H1 (cell line): ENCODE measurements at regions not wholly inside any gene's neighbourhood (a gene's known extent, or its start where the extent isn't known, plus 50 kb on each side); places are given as distances from the start of the nearest gene placed in this dataset.

Experiments
- CTCF ChIA-PET: fragments of 300-600 bp; sonication (Branson Sonifier 250); formaldehyde crosslinking; loops from one replicate; lab custom pipeline; 2021; ENCODE audit not compliant: partially characterized antibody; lab: Charles Lee
- POLR2A ChIA-PET: fragments of 300-600 bp; sonication (Branson Sonifier 250); formaldehyde crosslinking; loops from one replicate; lab custom pipeline; 2021; ENCODE audit warnings: inconsistent platforms; ENCODE audit not compliant: partially characterized antibody; lab: Charles Lee
- DNase-seq, 2 experiments: peaks; one replicate each; pipeline versions ENCODE4 v3.0.0 to v3.0.0-alpha.2; 2010 to 2022; ENCODE audit warnings: low spot score in 2 of 2, low read depth in 1 of 2, mixed read lengths in 1 of 2
- FAIRE-seq: peaks from 2 replicates; lab custom pipeline; 2011; peaks lifted over from hg19 to GRCh38; lab: Jason Lieb, UNC
- H2AFZ ChIP-seq: 2 replicates; pipeline ENCODE4 v1.8.1; 2012; ENCODE audit warnings: low read length, inconsistent platforms
- H2AK5ac ChIP-seq: 2 replicates; pipeline ENCODE4 v1.6.1; 2013; ENCODE audit warnings: low read depth, low read length
- H2BK120ac ChIP-seq: replicated peaks from 2 replicates; pipeline ENCODE3; 2013; ENCODE audit warnings: low read depth, low read length, inconsistent platforms
- H2BK12ac ChIP-seq: 2 replicates; pipeline ENCODE4 v1.6.1; 2013; ENCODE audit warnings: low read depth, low read length
- H2BK15ac ChIP-seq: 2 replicates; pipeline ENCODE4 v1.6.1; 2013; ENCODE audit warnings: low read length
- H2BK20ac ChIP-seq: 2 replicates; pipeline ENCODE4 v1.6.1; 2013; ENCODE audit warnings: low read length
- H2BK5ac ChIP-seq: 2 replicates; pipeline ENCODE4 v1.6.1; 2013; ENCODE audit warnings: low read depth, low read length
- H3K14ac ChIP-seq: 2 replicates; pipeline ENCODE4 v1.6.1; 2013; ENCODE audit warnings: inconsistent platforms; ENCODE audit not compliant: insufficient read length
- H3K18ac ChIP-seq: 2 replicates; pipeline ENCODE4 v1.6.1; 2013; ENCODE audit warnings: low read length; ENCODE audit errors: extremely low read depth
- H3K23ac ChIP-seq: 2 replicates; pipeline ENCODE4 v1.6.1; 2013; ENCODE audit warnings: inconsistent platforms; ENCODE audit not compliant: insufficient read length
- H3K23me2 ChIP-seq: 2 replicates; pipeline ENCODE4 v1.6.1; 2013; ENCODE audit warnings: low read depth, low read length
- H3K27ac ChIP-seq: 2 replicates; pipeline ENCODE4 v1.6.1; 2011; ENCODE audit warnings: low read depth, low read length, inconsistent platforms
- H3K27me3 ChIP-seq, 4 experiments: replicated peaks in 1 of 4; 1 replicate in 1 of 4; 2 replicates in 3 of 4; pipeline versions ENCODE4 v1.6.1 to v1.8.1; 2011 to 2013; ENCODE audit warnings: low read length in 3 of 4, mild to moderate bottlenecking in 3 of 4, inconsistent platforms in 2 of 4, mixed read lengths in 2 of 4, moderate library complexity in 1 of 4; ENCODE audit not compliant: control insufficient read depth in 3 of 4, insufficient read depth in 3 of 4; ENCODE audit errors: extremely low read depth in 1 of 4
- H3K36me3 ChIP-seq, 4 experiments: 2 replicates each; pipeline versions ENCODE4 v1.6.1 to v1.8.1; 2011 to 2013; ENCODE audit warnings: mild to moderate bottlenecking in 4 of 4, low read length in 3 of 4, moderate library complexity in 2 of 4, control low read depth in 1 of 4, inconsistent platforms in 1 of 4; ENCODE audit not compliant: insufficient read depth in 4 of 4, control insufficient read depth in 2 of 4
- H3K4ac ChIP-seq: replicated peaks from 2 replicates; pipeline ENCODE3; 2013; ENCODE audit warnings: low read length, low read depth, mixed read lengths, inconsistent platforms; ENCODE audit not compliant: insufficient read length
- H3K4me1 ChIP-seq, 4 experiments: replicated peaks in 1 of 4; 1 replicate in 1 of 4; 2 replicates in 3 of 4; pipeline versions ENCODE4 v1.6.1 to v1.8.1; 2011 to 2013; ENCODE audit warnings: low read length in 3 of 4, inconsistent platforms in 2 of 4, mixed read lengths in 1 of 4; ENCODE audit not compliant: insufficient read depth in 4 of 4, control insufficient read depth in 3 of 4
- H3K4me2 ChIP-seq, 2 experiments: 2 replicates each; pipeline versions ENCODE4 v1.6.1 to v1.8.1; 2011 to 2013; ENCODE audit warnings: low read depth in 2 of 2, low read length in 2 of 2, control low read depth in 1 of 2, inconsistent platforms in 1 of 2, mild to moderate bottlenecking in 1 of 2; ENCODE audit not compliant: insufficient read depth in 1 of 2
- H3K4me3 ChIP-seq, 4 experiments: fragments of 200-600, 300-600 bp in 1 of 4; sonication (generic), shearing (Covaris generic), sonication (Bioruptor Twin) in 1 of 4; 2 replicates each; pipeline versions ENCODE4 v1.5.1 to v1.8.1; 2011 to 2016; ENCODE audit warnings: low read length in 4 of 4, low read depth in 3 of 4, control low read depth in 2 of 4, inconsistent platforms in 2 of 4, mild to moderate bottlenecking in 2 of 4, mixed read lengths in 1 of 4, moderate library complexity in 1 of 4; ENCODE audit not compliant: insufficient read depth in 2 of 4; ENCODE audit errors: extremely low read depth in 1 of 4
- H3K56ac ChIP-seq: replicated peaks from 2 replicates; pipeline ENCODE3; 2013; ENCODE audit warnings: low read depth, mild to moderate bottlenecking, mixed read lengths, low read length, inconsistent platforms; ENCODE audit not compliant: insufficient read length
- H3K79me1 ChIP-seq: 2 replicates; pipeline ENCODE4 v1.6.1; 2013; ENCODE audit warnings: low read depth, low read length, control low read depth
- H3K79me2 ChIP-seq, 2 experiments: 2 replicates each; pipeline versions ENCODE4 v1.6.1 to v1.8.1; 2012 to 2013; ENCODE audit warnings: low read length in 2 of 2, mild to moderate bottlenecking in 2 of 2, inconsistent platforms in 1 of 2; ENCODE audit not compliant: insufficient read depth in 2 of 2, control insufficient read depth in 1 of 2
- H3K9ac ChIP-seq, 4 experiments: replicated peaks in 1 of 4; 1 replicate in 1 of 4; 2 replicates in 3 of 4; pipeline versions ENCODE4 v1.6.1 to v1.8.1; 2011 to 2013; ENCODE audit warnings: low read depth in 3 of 4, low read length in 3 of 4, control low read depth in 2 of 4, mild to moderate bottlenecking in 2 of 4, moderate library complexity in 2 of 4, inconsistent platforms in 1 of 4; ENCODE audit errors: extremely low read depth in 1 of 4
- H3K9me3 ChIP-seq, 2 experiments: 2 replicates each; pipeline versions ENCODE4 v1.6.1 to v1.8.1; 2012 to 2013; ENCODE audit warnings: mild to moderate bottlenecking in 2 of 2, moderate library complexity in 2 of 2, control low read depth in 1 of 2, inconsistent platforms in 1 of 2, low read depth in 1 of 2, low read length in 1 of 2, mixed read lengths in 1 of 2; ENCODE audit not compliant: insufficient read depth in 2 of 2
- H4K20me1 ChIP-seq, 2 experiments: replicated peaks in 1 of 2; 2 replicates each; pipeline versions ENCODE3 to v1.8.1; 2011 to 2013; ENCODE audit warnings: inconsistent platforms in 2 of 2, low read length in 2 of 2, mild to moderate bottlenecking in 1 of 2; ENCODE audit not compliant: insufficient read depth in 2 of 2, control insufficient read depth in 1 of 2
- H4K5ac ChIP-seq: 2 replicates; pipeline ENCODE4 v1.6.1; 2013; ENCODE audit warnings: low read length, low read depth, mixed read lengths, inconsistent platforms; ENCODE audit not compliant: insufficient read length
- H4K8ac ChIP-seq: 2 replicates; pipeline ENCODE4 v1.8.0; 2013; ENCODE audit warnings: mild to moderate bottlenecking, moderate library complexity, low read length, inconsistent platforms; ENCODE audit not compliant: insufficient read depth; ENCODE audit errors: extremely low read depth
- H4K91ac ChIP-seq: replicated peaks from 2 replicates; pipeline ENCODE3; 2013; ENCODE audit warnings: low read length, mixed read lengths, inconsistent platforms; ENCODE audit not compliant: insufficient read length
- CBX8 ChIP-seq: fragments of 300-800, 300-1000 bp; sonication (generic); IDR thresholded peaks from 2 replicates; pipeline ENCODE4 v1.7.1; 2016; ENCODE audit warnings: low read depth, low read length, borderline replicate concordance
- CHD1 ChIP-seq: IDR thresholded peaks from 2 replicates; pipeline ENCODE4 v1.6.1; 2012; ENCODE audit warnings: low read depth, low read length, improper control_type of control experiment
- GABPA ChIP-seq: IDR thresholded peaks from 2 replicates; pipeline ENCODE4 v1.6.1; 2011; ENCODE audit warnings: mild to moderate bottlenecking, low read length, moderate library complexity, borderline replicate concordance; ENCODE audit not compliant: insufficient read depth
- JUN ChIP-seq: IDR thresholded peaks from 2 replicates; pipeline ENCODE4 v1.6.1; 2011; ENCODE audit warnings: low read depth, mild to moderate bottlenecking, improper control_type of control experiment, low read length
- KDM4A ChIP-seq: IDR thresholded peaks from one replicate; pipeline ENCODE4 v1.7.1; 2012; ENCODE audit warnings: low read depth, mild to moderate bottlenecking, moderate library complexity, low read length, inconsistent platforms; ENCODE audit not compliant: severe bottlenecking
- NANOG ChIP-seq: IDR thresholded peaks from 2 replicates; pipeline ENCODE4 v1.6.1; 2011; ENCODE audit warnings: low read length, low read depth, mild to moderate bottlenecking, inconsistent platforms; ENCODE audit not compliant: insufficient read depth, poor library complexity, severe bottlenecking
- PHF8 ChIP-seq: fragments of 200-600 bp; sonication (generic); conservative IDR thresholded peaks from 2 replicates; pipeline ENCODE4 v1.7.1; 2012; ENCODE audit warnings: low read depth, mild to moderate bottlenecking, inconsistent platforms, low read length, moderate library complexity
- RNF2 ChIP-seq: fragments of 200-900, 300-1000 bp; sonication (generic); IDR thresholded peaks from 2 replicates; pipeline ENCODE4 v1.7.1; 2016; ENCODE audit warnings: borderline replicate concordance, low read depth, mild to moderate bottlenecking, antibody characterized with exemption, low read length; ENCODE audit not compliant: poor library complexity, severe bottlenecking; ENCODE audit errors: missing control alignments
- SIX5 ChIP-seq: IDR thresholded peaks from 2 replicates; pipeline ENCODE4 v1.6.1; 2011; ENCODE audit warnings: mild to moderate bottlenecking, low read depth, low read length
- SRF ChIP-seq: IDR thresholded peaks from 2 replicates; pipeline ENCODE4 v1.6.1; 2011; ENCODE audit warnings: mild to moderate bottlenecking, low read depth, low read length, moderate library complexity
- WGBS, 2 experiments: shearing (Covaris generic) in 1 of 2; methylation state at CpG; one replicate each; pipeline versions ENCODE4 v1.1.6 to v1.1.7; 2013 to 2015; ENCODE audit warnings: low lambda C conversion rate in 2 of 2, mixed read lengths in 2 of 2, inconsistent platforms in 1 of 2, low coverage in 1 of 2, missing lambda C conversion rate in 1 of 2; ENCODE audit not compliant: insufficient replicate concordance in 2 of 2, insufficient coverage in 1 of 2, insufficient read length in 1 of 2; ENCODE audit errors: extremely low coverage in 1 of 2, missing lambda C conversion rate in 1 of 2; 5-methylcytosine and 5-hydroxymethylcytosine counted together
- TF ChIP-seq, protein P1 (sequence below), 3 experiments: IDR thresholded peaks; 1 replicate in 2 of 3; 2 replicates in 1 of 3; pipeline versions ENCODE4 v1.5.1 to v1.6.1; 2011; ENCODE audit warnings: low read length in 3 of 3, mild to moderate bottlenecking in 3 of 3, inconsistent platforms in 2 of 3, low read depth in 1 of 3, moderate library complexity in 1 of 3; ENCODE audit not compliant: insufficient read depth in 1 of 3; ENCODE audit errors: control extremely low read depth in 1 of 3

DNA sequence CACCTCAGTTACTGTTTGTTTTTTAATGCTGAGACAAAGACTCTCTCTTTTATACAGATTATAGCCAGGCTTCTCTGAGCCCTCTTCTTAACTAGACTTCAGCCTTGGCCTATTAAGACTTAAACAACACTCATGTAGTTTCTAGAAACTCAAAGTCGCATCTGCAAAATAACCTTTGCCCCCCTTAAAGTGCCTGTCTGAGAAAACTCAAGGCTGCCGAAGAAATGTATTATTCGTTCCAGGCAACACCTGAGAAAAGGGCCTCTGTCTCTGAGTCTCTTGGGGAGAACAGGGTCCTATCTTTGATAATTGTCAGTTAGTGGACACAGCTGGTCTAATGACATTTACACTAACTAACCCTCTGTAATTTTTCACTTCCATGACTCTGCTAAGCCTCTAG, 60.8 kb upstream of the HPGD start:
- no peaks in the 10 kb centered on the region for H3K79me1 ChIP-seq
- H2AK5ac ChIP-seq, result no peak overlapping the region
- H2BK20ac ChIP-seq, result no peak overlapping the region
- 96% methylated on average over 3 of the region's 3 CpGs; no CpG with 5 or more reads in 1 of the 2 experiments for WGBS, 2 experiments
- no peak overlapping the region for H3K23ac ChIP-seq
- H3K4me3 ChIP-seq, result no peak overlapping the region
- DNase-seq (no peak), FAIRE-seq (no peak)
- ChIA-PET CTCF (interaction anchor here (0.7 to 1.8 kb wide), 3 partner anchors 23 to 27 kb away, joined by 3 to 6 read pairs (median 4); no protein-coding TSS in a partner anchor), POLR2A (no interaction called here)
- H4K20me1 ChIP-seq, result no peaks in the 10 kb centered on the region
- no peak overlapping the region for H4K91ac ChIP-seq
- H4K8ac ChIP-seq, result no peak overlapping the region
- no peak overlapping the region for H3K4ac ChIP-seq
- H3K79me2 ChIP-seq, result no peaks in the 10 kb centered on the region
- no peak overlapping the region for H2BK12ac ChIP-seq
- no peak overlapping the region for H3K4me2 ChIP-seq
- H3K36me3 ChIP-seq, result no peaks in the 10 kb centered on the region; a peak in 1 of 8 replicates
- no peak overlapping the region for H2BK15ac ChIP-seq
- no peak overlapping the region for H4K5ac ChIP-seq
- no peak overlapping the region for H2AFZ ChIP-seq
- no peak overlapping the region for H3K27ac ChIP-seq
- H3K27me3 ChIP-seq, result no peaks in the 10 kb centered on the region
- H3K9ac ChIP-seq, result no peak overlapping the region
- no peaks in the 10 kb centered on the region for H3K4me1 ChIP-seq
- no peaks in the 10 kb centered on the region for H3K23me2 ChIP-seq
- no peak overlapping the region for H3K14ac ChIP-seq
- no peak overlapping the region for H3K56ac ChIP-seq
- H2BK5ac ChIP-seq, result no peak overlapping the region
- H3K9me3 ChIP-seq, result peaks cover 0 to 3% of the 10 kb centered on the region in 2 experiments; a peak in 1 of 4 replicates
- H3K18ac ChIP-seq, result no peak overlapping the region
- H2BK120ac ChIP-seq, result no peak overlapping the region
- TF ChIP-seq RNF2 (no peak), KDM4A (no peak), SIX5 (no peak), NANOG (no peak), JUN (no peak), CBX8 (no peak), PHF8 (no peak), SRF (no peak), GABPA (no peak), CHD1 (no peak)
- TF ChIP-seq, protein P1, sequence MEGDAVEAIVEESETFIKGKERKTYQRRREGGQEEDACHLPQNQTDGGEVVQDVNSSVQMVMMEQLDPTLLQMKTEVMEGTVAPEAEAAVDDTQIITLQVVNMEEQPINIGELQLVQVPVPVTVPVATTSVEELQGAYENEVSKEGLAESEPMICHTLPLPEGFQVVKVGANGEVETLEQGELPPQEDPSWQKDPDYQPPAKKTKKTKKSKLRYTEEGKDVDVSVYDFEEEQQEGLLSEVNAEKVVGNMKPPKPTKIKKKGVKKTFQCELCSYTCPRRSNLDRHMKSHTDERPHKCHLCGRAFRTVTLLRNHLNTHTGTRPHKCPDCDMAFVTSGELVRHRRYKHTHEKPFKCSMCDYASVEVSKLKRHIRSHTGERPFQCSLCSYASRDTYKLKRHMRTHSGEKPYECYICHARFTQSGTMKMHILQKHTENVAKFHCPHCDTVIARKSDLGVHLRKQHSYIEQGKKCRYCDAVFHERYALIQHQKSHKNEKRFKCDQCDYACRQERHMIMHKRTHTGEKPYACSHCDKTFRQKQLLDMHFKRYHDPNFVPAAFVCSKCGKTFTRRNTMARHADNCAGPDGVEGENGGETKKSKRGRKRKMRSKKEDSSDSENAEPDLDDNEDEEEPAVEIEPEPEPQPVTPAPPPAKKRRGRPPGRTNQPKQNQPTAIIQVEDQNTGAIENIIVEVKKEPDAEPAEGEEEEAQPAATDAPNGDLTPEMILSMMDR (IDR thresholded peaks at IDR 0.05; ENCODE audit: control extremely low read depth in 1 of 3, insufficient read depth in 1 of 3, low read depth in 1 of 3, low read length in 3 of 3), result no peak
